ENCODE measurements at regions not wholly inside any gene's neighbourhood (a gene's known extent, or its start where the extent isn't known, plus 50 kb on each side); places are given as distances from the start of the nearest gene placed in this dataset.

- TF ChIP-seq POLR2A (IDR thresholded peaks at IDR 0.05), result no peak
- TF ChIP-seq, protein P1, sequence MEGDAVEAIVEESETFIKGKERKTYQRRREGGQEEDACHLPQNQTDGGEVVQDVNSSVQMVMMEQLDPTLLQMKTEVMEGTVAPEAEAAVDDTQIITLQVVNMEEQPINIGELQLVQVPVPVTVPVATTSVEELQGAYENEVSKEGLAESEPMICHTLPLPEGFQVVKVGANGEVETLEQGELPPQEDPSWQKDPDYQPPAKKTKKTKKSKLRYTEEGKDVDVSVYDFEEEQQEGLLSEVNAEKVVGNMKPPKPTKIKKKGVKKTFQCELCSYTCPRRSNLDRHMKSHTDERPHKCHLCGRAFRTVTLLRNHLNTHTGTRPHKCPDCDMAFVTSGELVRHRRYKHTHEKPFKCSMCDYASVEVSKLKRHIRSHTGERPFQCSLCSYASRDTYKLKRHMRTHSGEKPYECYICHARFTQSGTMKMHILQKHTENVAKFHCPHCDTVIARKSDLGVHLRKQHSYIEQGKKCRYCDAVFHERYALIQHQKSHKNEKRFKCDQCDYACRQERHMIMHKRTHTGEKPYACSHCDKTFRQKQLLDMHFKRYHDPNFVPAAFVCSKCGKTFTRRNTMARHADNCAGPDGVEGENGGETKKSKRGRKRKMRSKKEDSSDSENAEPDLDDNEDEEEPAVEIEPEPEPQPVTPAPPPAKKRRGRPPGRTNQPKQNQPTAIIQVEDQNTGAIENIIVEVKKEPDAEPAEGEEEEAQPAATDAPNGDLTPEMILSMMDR (IDR thresholded peaks at IDR 0.05), result no peak
- TF ChIP-seq EP300 (IDR thresholded peaks at IDR 0.05), result no peak
Observed at GRCh38 chr2:104286841-104287240, 567.1 kb upstream of the POU3F3 start.
